8988T (cell line): ENCODE measurements at regions not wholly inside any gene's neighbourhood (a gene's known extent, or its start where the extent isn't known, plus 50 kb on each side); places are given as distances from the start of the nearest gene placed in this dataset.
"Not testable (repeated sequence)": the region's sequence is repeated elsewhere in the genome, so short reads cannot be mapped to it uniquely, and the experiment has no call there.

Experiments used
- DNase-seq: peaks from one replicate; pipeline ENCODE4 v3.0.0; 2011

- DNase-seq, result no peak
Measured at GRCh38 chr10:21047511-21047910, 150.4 kb upstream of the NEBL start.

GRCh38 chr10:21047096-21047495 lies 150.0 kb upstream of the NEBL start:
- DNase-seq, result no peak

GRCh38 chr10:21043044-21043443 lies 145.9 kb upstream of the NEBL start:
- DNase-seq, result no peak

GRCh38 chr10:21042536-21042935 lies 145.4 kb upstream of the NEBL start:
- DNase-seq, result no peak

GRCh38 chr10:21041763-21042458 lies 144.8 kb upstream of the NEBL start:
- no peak for DNase-seq

- DNase-seq, result no peak
Measured at GRCh38 chr10:21039721-21040120, 142.6 kb upstream of the NEBL start.

- no peak for DNase-seq
Measured at GRCh38 chr10:21036757-21037156, 139.6 kb upstream of the NEBL start.

- DNase-seq, result not testable (repeated sequence)
Measured at GRCh38 chr10:21034770-21035169, 137.7 kb upstream of the NEBL start.

- DNase-seq, result no peak
Measured at GRCh38 chr10:21034241-21034640, 137.1 kb upstream of the NEBL start.

GRCh38 chr10:21032587-21033319 lies 135.6 kb upstream of the NEBL start:
- no peak for DNase-seq

GRCh38 chr10:21031232-21031795 lies 134.2 kb upstream of the NEBL start:
- DNase-seq, result no peak

GRCh38 chr10:21030091-21030490 lies 133.0 kb upstream of the NEBL start:
- DNase-seq, result no peak

- no peak for DNase-seq
Measured at GRCh38 chr10:21022821-21023220, 125.7 kb upstream of the NEBL start.

GRCh38 chr10:21021843-21022594 lies 124.9 kb upstream of the NEBL start:
- DNase-seq, result no peak

GRCh38 chr10:21021231-21021630 lies 124.1 kb upstream of the NEBL start:
- DNase-seq, result no peak

- peak; percentile 17 for DNase-seq
Measured at GRCh38 chr10:21020545-21020944, 123.4 kb upstream of the NEBL start.

- DNase-seq, result no peak
Measured at GRCh38 chr10:21019436-21019835, 122.3 kb upstream of the NEBL start.

GRCh38 chr10:21015851-21016250 lies 118.7 kb upstream of the NEBL start:
- DNase-seq, result no peak

- DNase-seq, result no peak
Measured at GRCh38 chr10:21014141-21014540, 117.0 kb upstream of the NEBL start.

- DNase-seq, result no peak
Measured at GRCh38 chr10:21011433-21012018, 114.4 kb upstream of the NEBL start.

- DNase-seq, result no peak
Measured at GRCh38 chr10:21010615-21011014, 113.5 kb upstream of the NEBL start.

- DNase-seq, result no peak
Measured at GRCh38 chr10:21003240-21003822, 106.2 kb upstream of the NEBL start.
